GM03348 (cell line): ENCODE measurements at regions not wholly inside any gene's neighbourhood (a gene's known extent, or its start where the extent isn't known, plus 50 kb on each side); places are given as distances from the start of the nearest gene placed in this dataset.

Source experiments
- DNase-seq: peaks from one replicate; pipeline ENCODE4 v3.0.0; 2012; ENCODE audit warnings: low spot score

- no peak for DNase-seq
Measured at GRCh38 chr9:113741886-113742854, 133.9 kb upstream of the ZNF618 start.

DNA sequence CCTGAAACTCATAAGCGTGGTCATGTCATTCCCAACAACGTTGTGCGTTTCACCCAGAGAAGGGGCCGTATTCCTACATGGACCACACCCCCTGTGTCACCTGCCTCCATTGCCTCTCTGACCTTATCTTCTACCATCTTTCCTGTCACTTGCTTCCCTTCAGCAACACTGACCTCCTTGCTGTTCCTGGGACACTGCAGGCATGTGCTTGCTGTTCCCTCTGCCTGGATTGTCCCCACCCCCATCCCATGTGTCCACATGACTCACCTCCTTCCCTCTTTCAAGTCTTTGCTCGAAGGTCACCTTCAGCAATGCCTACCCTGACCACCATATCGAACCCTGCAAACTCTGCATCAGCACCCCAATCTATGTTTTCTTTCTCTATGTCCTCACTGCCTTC is 133.2 kb upstream of the ZNF618 start:
- no peak for DNase-seq

DNA sequence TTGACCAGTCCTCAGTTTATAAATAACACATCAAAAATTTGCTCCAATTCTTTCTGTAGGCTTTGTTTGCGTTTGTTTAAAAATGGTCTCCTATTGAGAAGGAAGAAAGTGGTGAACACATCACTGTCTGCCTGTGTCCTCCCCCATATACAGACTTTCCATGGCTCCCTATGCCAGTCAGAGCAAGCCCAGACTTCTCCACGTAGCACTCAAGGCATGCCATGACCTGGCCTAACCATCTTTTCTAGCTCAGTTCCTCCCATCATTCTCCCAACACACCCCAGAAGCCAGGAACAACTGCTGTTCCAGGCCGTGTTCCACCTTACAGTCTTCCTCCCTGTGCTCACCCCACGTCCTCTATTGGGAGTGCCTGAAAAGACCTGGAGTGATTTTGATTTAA is 129.6 kb upstream of the ZNF618 start:
- no peak for DNase-seq

DNA sequence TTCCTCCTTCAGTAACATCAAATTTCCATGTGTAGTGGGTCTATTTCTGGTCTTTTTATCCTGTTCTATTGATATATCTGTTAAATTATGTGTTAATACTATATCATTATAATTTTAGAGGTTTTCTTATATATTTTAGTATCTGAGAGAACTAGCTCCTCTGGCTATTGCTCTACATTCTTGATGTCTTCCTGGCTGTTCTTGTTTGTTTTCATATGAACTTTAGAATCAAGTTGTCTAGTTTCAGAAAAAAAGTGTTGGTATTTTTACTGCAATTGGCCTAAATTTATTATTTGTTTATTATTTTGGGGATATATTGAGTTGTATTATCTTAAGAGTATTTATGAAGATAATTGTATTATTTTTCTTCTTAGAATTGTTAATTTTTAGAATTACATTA is 128.0 kb upstream of the ZNF618 start:
- no peak for DNase-seq

GRCh38 chr9:113753398-113754119 is 122.5 kb upstream of the ZNF618 start:
- DNase-seq, result no peak

GRCh38 chr9:113754739-113755138 is 121.4 kb upstream of the ZNF618 start:
- no peak for DNase-seq

- DNase-seq, result no peak
Measured at GRCh38 chr9:113755433-113755832, 120.7 kb upstream of the ZNF618 start.

DNA sequence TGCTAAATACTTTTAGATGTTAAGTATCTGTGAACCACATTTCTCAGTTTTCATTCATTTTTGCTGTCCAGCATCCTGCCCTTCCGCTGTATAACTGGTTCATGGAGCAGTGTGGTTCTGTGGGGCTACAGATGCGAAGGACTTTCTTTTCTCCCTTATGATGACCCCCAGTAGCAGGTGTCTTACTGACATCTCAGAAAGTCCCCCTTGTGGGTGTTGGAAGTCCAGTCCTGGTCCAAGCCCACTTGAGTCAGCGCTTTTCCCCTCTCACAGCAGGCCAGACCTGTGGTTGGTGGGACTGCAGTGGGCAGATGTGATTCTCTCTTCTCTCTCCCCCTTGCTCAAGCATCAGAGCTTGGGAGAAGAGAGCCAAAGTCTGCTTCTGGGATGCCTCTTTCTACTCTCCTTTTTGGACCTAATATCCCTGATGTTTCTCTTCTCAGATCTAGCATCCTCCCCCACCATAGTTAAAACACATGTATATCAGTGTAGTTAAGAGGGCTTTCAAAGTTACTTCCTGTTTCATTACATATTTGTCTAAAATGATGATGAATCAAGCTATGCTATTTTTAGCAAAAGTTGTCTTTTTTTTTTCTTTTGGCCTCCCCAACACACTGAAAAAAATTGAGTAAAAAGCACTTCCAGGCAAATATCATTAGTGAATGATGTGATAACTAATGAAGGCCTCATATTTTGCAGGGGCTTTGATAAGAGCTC is 119.5 kb upstream of the ZNF618 start:
- DNase-seq, result no peak

GRCh38 chr9:113763429-113763828 is 112.7 kb upstream of the ZNF618 start:
- no peak for DNase-seq

- no peak for DNase-seq
Measured at GRCh38 chr9:113764572-113764971, 111.5 kb upstream of the ZNF618 start.

DNA sequence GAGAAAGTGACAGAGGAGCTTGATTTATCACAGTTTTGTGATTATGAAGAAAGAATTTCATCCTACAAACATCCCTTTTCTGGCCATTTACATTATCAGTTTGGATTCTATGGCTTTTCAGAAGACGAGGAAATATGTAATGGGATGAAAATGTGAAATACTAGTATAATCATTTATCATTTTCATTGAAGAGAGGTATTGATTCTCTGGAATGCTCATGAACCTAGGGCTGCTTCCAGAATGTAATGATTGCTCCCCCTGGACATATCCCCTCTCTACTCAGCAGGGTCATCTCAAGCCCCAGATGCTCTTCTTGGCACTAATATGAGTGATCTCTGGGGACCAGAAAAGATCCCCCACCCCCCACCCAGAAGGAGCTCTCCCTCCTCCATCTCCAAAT is 106.7 kb upstream of the ZNF618 start:
- DNase-seq, result no peak

- no peak for DNase-seq
Measured at GRCh38 chr9:113770396-113770795, 105.7 kb upstream of the ZNF618 start.

DNA sequence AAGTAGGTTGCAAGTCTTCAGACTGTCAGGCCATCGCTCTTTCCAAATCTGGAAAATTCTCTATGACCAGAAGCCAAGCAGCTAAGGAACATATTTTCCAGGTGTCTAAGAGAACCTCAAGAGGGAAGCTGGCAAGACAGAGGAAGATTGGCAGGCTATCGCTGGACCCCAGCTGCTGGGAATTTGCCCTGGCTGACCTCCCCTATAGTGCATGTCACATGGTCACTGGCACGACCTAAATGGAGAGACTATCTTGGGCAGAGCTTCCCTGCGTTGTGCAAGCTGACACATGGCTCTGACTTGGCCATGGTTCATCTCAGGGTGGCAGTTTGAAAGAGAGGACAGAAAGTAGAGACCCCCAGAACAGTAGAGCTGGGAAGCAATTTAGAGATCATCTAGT is 104.9 kb upstream of the ZNF618 start:
- DNase-seq, result no peak

DNA sequence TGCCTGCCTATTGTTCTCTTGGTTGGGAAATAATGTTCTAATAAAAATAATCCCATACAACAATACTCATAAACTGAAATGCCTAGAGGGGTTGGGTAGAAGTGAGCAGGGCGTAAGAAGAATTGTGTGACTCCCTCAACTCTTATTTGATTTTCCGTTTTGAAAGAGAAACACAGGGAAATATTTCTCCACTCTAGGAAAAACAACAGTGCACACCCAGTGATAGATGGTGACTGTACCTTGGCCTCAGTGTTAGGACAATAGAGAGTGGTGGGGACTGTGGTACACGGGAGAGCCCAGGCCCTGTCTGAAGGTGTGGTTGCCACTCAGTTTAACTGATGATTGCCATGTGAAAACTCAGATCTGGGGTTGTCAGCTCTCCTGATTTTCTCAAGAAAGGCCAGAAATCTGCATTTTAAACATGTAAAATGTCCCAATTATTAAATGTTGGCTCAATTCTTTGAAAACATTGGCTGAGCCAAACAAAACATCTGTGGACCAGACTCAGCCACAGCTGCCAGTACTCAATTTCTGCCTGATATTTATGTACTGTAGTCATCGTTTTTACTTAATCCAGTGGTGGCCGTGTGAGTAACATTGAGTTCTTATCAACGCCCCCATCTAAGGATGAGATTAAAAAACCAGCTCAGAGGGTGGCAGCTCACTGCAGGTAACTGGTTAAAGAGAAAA is 103.8 kb upstream of the ZNF618 start:
- DNase-seq, result peak; percentile 67

DNA sequence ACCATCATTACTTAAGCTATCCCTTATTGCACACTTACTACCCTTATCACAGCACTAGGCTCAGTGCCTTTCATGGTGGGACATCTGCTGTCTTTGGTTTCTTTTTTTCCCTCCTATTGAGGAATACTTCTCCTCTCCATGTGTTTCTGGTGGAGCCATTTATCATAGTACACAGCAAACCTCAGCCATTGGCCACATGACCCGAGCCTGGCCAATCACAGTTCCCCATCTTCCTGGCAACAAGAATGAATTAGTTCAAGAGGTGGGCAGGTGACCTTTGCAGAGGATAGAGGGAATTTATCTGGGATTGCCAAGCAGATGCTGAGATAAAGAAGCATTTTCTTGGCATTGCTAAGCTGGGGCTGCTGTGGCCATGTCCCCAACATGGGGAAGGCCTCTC is 101.1 kb upstream of the ZNF618 start:
- no peak for DNase-seq

GRCh38 chr9:113775749-113776148 is 100.4 kb upstream of the ZNF618 start:
- no peak for DNase-seq

GRCh38 chr9:113776194-113776593 is 99.9 kb upstream of the ZNF618 start:
- no peak for DNase-seq

- no peak for DNase-seq
Measured at GRCh38 chr9:113781381-113781780, 94.7 kb upstream of the ZNF618 start.

GRCh38 chr9:113781896-113782295 is 94.2 kb upstream of the ZNF618 start:
- DNase-seq, result no peak

- DNase-seq, result no peak
Measured at GRCh38 chr9:113783475-113783874, 92.6 kb upstream of the ZNF618 start.

GRCh38 chr9:113785334-113785733 is 90.8 kb upstream of the ZNF618 start:
- no peak for DNase-seq

DNA sequence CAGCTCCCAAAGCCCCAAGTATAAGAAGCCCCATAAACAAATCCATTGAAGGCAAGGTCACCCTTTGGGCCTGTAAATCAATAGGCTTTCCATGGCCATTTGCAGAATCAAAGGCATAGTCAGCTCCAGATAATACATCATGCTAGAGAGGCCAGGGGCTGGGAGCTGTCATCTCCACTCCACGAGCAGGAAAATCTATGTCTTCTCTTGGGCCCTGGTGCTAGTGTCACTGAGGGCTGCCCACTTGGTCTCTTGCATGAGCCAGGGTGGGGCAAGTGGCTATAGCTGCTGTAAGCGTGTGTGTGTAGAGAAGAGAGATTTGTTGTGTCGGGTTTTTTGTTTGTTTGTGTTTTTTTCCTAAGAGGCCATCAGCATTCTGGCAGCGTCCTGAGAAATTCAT is 90.0 kb upstream of the ZNF618 start:
- DNase-seq, result no peak
